ENCODE measurements at regions not wholly inside any gene's neighbourhood (a gene's known extent, or its start where the extent isn't known, plus 50 kb on each side); places are given as distances from the start of the nearest gene placed in this dataset.
A peak's percentile ranks its signal among the peaks of the same experiment; 100 is the strongest.

- no peak overlapping the region for H3K4me3 ChIP-seq (ENCODE audit: low read depth, low read length)
- no peak for TF ChIP-seq CTCF (IDR thresholded peaks at IDR 0.05; ENCODE audit: insufficient read depth, low read depth, low read length, missing control alignments)
- DNase-seq (ENCODE audit: low read depth) = no peak
Measured at GRCh38 chr5:174239718-174240117, 194.2 kb downstream of the NSG2 start.

GRCh38 chr5:174242573-174242972, 197.1 kb downstream of the NSG2 start:
- DNase-seq (ENCODE audit: low read depth) = peak; percentile 9
- no peak for TF ChIP-seq CTCF (IDR thresholded peaks at IDR 0.05; ENCODE audit: insufficient read depth, low read depth, low read length, missing control alignments)
- no peak overlapping the region for H3K4me3 ChIP-seq (ENCODE audit: low read depth, low read length)

- no peak for TF ChIP-seq CTCF (IDR thresholded peaks at IDR 0.05; ENCODE audit: insufficient read depth, low read depth, low read length, missing control alignments)
- H3K4me3 ChIP-seq (ENCODE audit: low read depth, low read length) = no peak overlapping the region
- DNase-seq (ENCODE audit: low read depth) = no peak
Measured at GRCh38 chr5:174243904-174244303, 198.4 kb downstream of the NSG2 start.

GRCh38 chr5:174245516-174246075, 200.1 kb downstream of the NSG2 start:
- H3K4me3 ChIP-seq (ENCODE audit: low read depth, low read length) = no peak overlapping the region
- no peak for TF ChIP-seq CTCF (IDR thresholded peaks at IDR 0.05; ENCODE audit: insufficient read depth, low read depth, low read length, missing control alignments)
- DNase-seq (ENCODE audit: low read depth) = no peak

GRCh38 chr5:174246743-174247142, 201.2 kb downstream of the NSG2 start:
- H3K4me3 ChIP-seq (ENCODE audit: low read depth, low read length) = no peak overlapping the region
- DNase-seq (ENCODE audit: low read depth) = no peak
- TF ChIP-seq CTCF (IDR thresholded peaks at IDR 0.05; ENCODE audit: insufficient read depth, low read depth, low read length, missing control alignments) = no peak

- DNase-seq (ENCODE audit: low read depth) = no peak
- no peak for TF ChIP-seq CTCF (IDR thresholded peaks at IDR 0.05; ENCODE audit: insufficient read depth, low read depth, low read length, missing control alignments)
- H3K4me3 ChIP-seq (ENCODE audit: low read depth, low read length) = no peak overlapping the region
Measured at GRCh38 chr5:174247301-174247700, 201.8 kb downstream of the NSG2 start.

GRCh38 chr5:174251305-174252000, 205.9 kb downstream of the NSG2 start:
- no peak for TF ChIP-seq CTCF (IDR thresholded peaks at IDR 0.05; ENCODE audit: insufficient read depth, low read depth, low read length, missing control alignments)
- DNase-seq (ENCODE audit: low read depth) = no peak
- H3K4me3 ChIP-seq (ENCODE audit: low read depth, low read length) = no peak overlapping the region
